Colonic mucosa (tissue), 4 donors: ENCODE measurements at regions not wholly inside any gene's neighbourhood (a gene's known extent, or its start where the extent isn't known, plus 50 kb on each side); places are given as distances from the start of the nearest gene placed in this dataset.

ENCODE experiments used
- DNase-seq: peaks from one replicate; pipeline ENCODE4 v3.0.0-alpha.2; 2020
- H3K27ac ChIP-seq: fragments of 200-600 bp; one replicate; pipeline ENCODE4 v1.8.0; 2021
- H3K27me3 ChIP-seq: fragments of 200-600 bp; one replicate; pipeline ENCODE4 v1.8.0; 2021
- H3K36me3 ChIP-seq: fragments of 200-600 bp; one replicate; pipeline ENCODE4 v1.8.0; 2021
- H3K4me1 ChIP-seq: fragments of 200-600 bp; one replicate; pipeline ENCODE4 v1.8.0; 2021; ENCODE audit warnings: mild to moderate bottlenecking
- H3K4me3 ChIP-seq: fragments of 200-600 bp; one replicate; pipeline ENCODE4 v1.8.0; 2021
- H3K9ac ChIP-seq, 2 donors: one replicate each; pipeline ENCODE4 v1.7.0; 2013; ENCODE audit warnings: control low read depth in 2 of 2, low read depth in 2 of 2, low read length in 2 of 2
- H3K9me3 ChIP-seq: fragments of 200-600 bp; one replicate; pipeline ENCODE4 v1.8.0; 2021
- CTCF ChIP-seq: fragments of 200-600 bp; IDR thresholded peaks from one replicate; pipeline ENCODE4 v1.8.0; 2022; ENCODE audit warnings: antibody characterized with exemption, mild to moderate bottlenecking
- intact Hi-C: fragments of 100-400 bp; cut with DNase I; formaldehyde crosslinking; loops from one replicate; pipeline ENCODE4 v1.14.1; 2022
- donor health status: healthy.
- donor health status: DM: no; HTN: no; CAD: no.
- donor health status: DM: no; HTN: no; CAD: no.

GRCh38 chrX:10795721-10796120 is 175.3 kb upstream of the MID1 start:
- intact Hi-C loops = no loop called here
- H3K27ac ChIP-seq = no peak overlapping the region
- DNase-seq = no peak

GRCh38 chrX:10797466-10797865 is 177.1 kb upstream of the MID1 start:
- no peak for TF ChIP-seq CTCF
- no peak for DNase-seq
- Histone ChIP-seq H3K36me3 (no peaks in the 10 kb centered on the region), H3K9ac (no peak overlapping the region), H3K27ac (no peak overlapping the region), H3K4me3 (no peak overlapping the region), H3K4me1 (no peaks in the 10 kb centered on the region), H3K27me3 (no peaks in the 10 kb centered on the region), H3K9me3 (no peaks in the 10 kb centered on the region)
- intact Hi-C loops = no loop called here

More at GRCh38 chrX:10795721-10796120, 175.3 kb upstream of the MID1 start:
- no peaks in the 10 kb centered on the region for H3K36me3 ChIP-seq
- H3K4me1 ChIP-seq = no peaks in the 10 kb centered on the region
- TF ChIP-seq CTCF = no peak
- H3K27me3 ChIP-seq = no peaks in the 10 kb centered on the region
- H3K4me3 ChIP-seq = no peak overlapping the region
- no peak overlapping the region for H3K9ac ChIP-seq
- H3K9me3 ChIP-seq = no peaks in the 10 kb centered on the region

GRCh38 chrX:10798041-10798440 is 177.7 kb upstream of the MID1 start:
- no peaks in the 10 kb centered on the region for H3K9me3 ChIP-seq
- no peaks in the 10 kb centered on the region for H3K4me1 ChIP-seq
- no peak for TF ChIP-seq CTCF
- H3K9ac ChIP-seq = no peak overlapping the region
- no peak overlapping the region for H3K4me3 ChIP-seq
- H3K36me3 ChIP-seq = no peaks in the 10 kb centered on the region
- no peak overlapping the region for H3K27ac ChIP-seq
- no peak for DNase-seq
- H3K27me3 ChIP-seq = no peaks in the 10 kb centered on the region
- intact Hi-C loops = no loop called here

- intact Hi-C loops = no loop called here
- no peaks in the 10 kb centered on the region for H3K9me3 ChIP-seq
Measured at GRCh38 chrX:10800796-10801195, 180.4 kb upstream of the MID1 start.

GRCh38 chrX:10811111-10811510 is 190.7 kb upstream of the MID1 start:
- Histone ChIP-seq H3K36me3 (no peaks in the 10 kb centered on the region), H3K4me3 (no peak overlapping the region), H3K9me3 (no peaks in the 10 kb centered on the region), H3K4me1 (no peaks in the 10 kb centered on the region), H3K27me3 (no peaks in the 10 kb centered on the region), H3K27ac (no peak overlapping the region), H3K9ac (no peak overlapping the region)
- no peak for DNase-seq
- intact Hi-C loops = no loop called here
- no peak for TF ChIP-seq CTCF

More at GRCh38 chrX:10800796-10801195, 180.4 kb upstream of the MID1 start:
- H3K27me3 ChIP-seq = no peaks in the 10 kb centered on the region
- H3K9ac ChIP-seq = no peak overlapping the region
- DNase-seq = no peak
- H3K4me3 ChIP-seq = no peak overlapping the region
- H3K36me3 ChIP-seq = no peaks in the 10 kb centered on the region
- H3K27ac ChIP-seq = no peak overlapping the region
- TF ChIP-seq CTCF = no peak
- no peaks in the 10 kb centered on the region for H3K4me1 ChIP-seq

- Histone ChIP-seq H3K4me3 (no peak overlapping the region), H3K27me3 (no peaks in the 10 kb centered on the region), H3K9ac (no peak overlapping the region), H3K36me3 (no peaks in the 10 kb centered on the region), H3K4me1 (no peaks in the 10 kb centered on the region), H3K9me3 (no peaks in the 10 kb centered on the region), H3K27ac (no peak overlapping the region)
- DNase-seq = no peak
- no peak for TF ChIP-seq CTCF
- intact Hi-C loops = no loop called here
Measured at GRCh38 chrX:10813761-10814160, 193.4 kb upstream of the MID1 start.
